ENCODE measurements at regions not wholly inside any gene's neighbourhood (a gene's known extent, or its start where the extent isn't known, plus 50 kb on each side); places are given as distances from the start of the nearest gene placed in this dataset.

DNA sequence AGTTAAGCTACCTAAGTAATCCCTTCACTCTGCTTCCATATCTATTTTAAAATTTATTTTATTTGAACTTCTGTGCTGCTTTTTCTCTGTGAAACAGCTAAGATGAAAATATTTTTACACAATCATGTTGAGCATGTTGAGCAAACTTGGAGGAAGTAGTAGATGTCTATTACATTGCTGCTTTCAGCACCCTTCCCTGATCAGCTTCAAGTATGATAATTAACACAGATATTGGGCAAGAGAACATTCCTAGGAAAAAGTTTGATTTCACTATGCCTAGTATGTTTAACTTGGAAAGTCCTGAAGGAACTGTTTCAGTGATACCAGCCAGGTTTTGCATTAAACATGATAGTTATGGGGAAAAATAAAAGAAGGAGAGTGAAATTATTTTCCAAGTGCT lies 283.6 kb downstream of the ELAVL2 start:
- H3K9me2 ChIP-seq (replicated peaks; ENCODE audit: control insufficient read depth, low read length), result no peaks in the 10 kb centered on the region
- H3K27ac ChIP-seq (ENCODE audit: low read depth, low read length), result no peak overlapping the region
- no peak overlapping the region for H3K4me3 ChIP-seq (ENCODE audit: low read length)
- no peaks in the 10 kb centered on the region for H3K36me3 ChIP-seq (ENCODE audit: control insufficient read depth, low read length)
- no peaks in the 10 kb centered on the region for H3K27me3 ChIP-seq (ENCODE audit: control insufficient read depth, low read length)
- TF ChIP-seq EZH2phosphoT487 (IDR thresholded peaks at IDR 0.05; ENCODE audit: borderline replicate concordance, low read length), result no peak
- TF ChIP-seq, protein P1, sequence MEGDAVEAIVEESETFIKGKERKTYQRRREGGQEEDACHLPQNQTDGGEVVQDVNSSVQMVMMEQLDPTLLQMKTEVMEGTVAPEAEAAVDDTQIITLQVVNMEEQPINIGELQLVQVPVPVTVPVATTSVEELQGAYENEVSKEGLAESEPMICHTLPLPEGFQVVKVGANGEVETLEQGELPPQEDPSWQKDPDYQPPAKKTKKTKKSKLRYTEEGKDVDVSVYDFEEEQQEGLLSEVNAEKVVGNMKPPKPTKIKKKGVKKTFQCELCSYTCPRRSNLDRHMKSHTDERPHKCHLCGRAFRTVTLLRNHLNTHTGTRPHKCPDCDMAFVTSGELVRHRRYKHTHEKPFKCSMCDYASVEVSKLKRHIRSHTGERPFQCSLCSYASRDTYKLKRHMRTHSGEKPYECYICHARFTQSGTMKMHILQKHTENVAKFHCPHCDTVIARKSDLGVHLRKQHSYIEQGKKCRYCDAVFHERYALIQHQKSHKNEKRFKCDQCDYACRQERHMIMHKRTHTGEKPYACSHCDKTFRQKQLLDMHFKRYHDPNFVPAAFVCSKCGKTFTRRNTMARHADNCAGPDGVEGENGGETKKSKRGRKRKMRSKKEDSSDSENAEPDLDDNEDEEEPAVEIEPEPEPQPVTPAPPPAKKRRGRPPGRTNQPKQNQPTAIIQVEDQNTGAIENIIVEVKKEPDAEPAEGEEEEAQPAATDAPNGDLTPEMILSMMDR (IDR thresholded peaks at IDR 0.05; ENCODE audit: low read depth, low read length, poor library complexity, severe bottlenecking), result no peak
- H3K4me1 ChIP-seq (ENCODE audit: control insufficient read depth, low read length), result no peaks in the 10 kb centered on the region
- H3K79me2 ChIP-seq (ENCODE audit: control insufficient read depth, low read length), result no peaks in the 10 kb centered on the region
- H4K20me1 ChIP-seq (ENCODE audit: control insufficient read depth, insufficient read depth, low read depth, low read length), result no peaks in the 10 kb centered on the region
- H3K4me2 ChIP-seq (ENCODE audit: low read length), result no peak overlapping the region
- no peaks in the 10 kb centered on the region for H3K9me3 ChIP-seq (ENCODE audit: control insufficient read depth, insufficient read depth, low read length)
- no peaks in the 10 kb centered on the region for H3F3A ChIP-seq (ENCODE audit: control insufficient read depth, insufficient read depth)

DNA sequence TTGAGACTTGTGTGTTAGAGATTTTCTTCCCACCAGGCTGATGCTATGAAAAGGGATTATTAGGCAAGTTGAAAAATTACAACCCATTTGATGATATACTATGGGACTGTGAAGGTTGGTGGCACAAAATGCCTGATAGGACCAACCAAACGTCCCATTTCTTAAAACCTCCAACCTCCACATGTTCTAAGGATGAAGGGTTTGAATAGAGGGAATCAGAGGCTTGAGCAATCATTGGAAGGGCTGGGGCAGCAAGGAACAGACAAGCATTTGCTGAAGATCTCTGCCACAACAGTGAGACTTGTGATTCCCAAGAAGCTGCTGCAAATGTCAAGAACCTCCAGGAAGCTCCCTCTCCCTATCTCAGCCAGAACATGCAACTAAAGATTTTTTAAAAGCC lies 283.1 kb downstream of the ELAVL2 start:
- Histone ChIP-seq H3K4me3 (ENCODE audit: low read length) (no peak overlapping the region), H3K9me3 (ENCODE audit: control insufficient read depth, insufficient read depth, low read length) (no peaks in the 10 kb centered on the region), H3K27ac (ENCODE audit: low read depth, low read length) (no peak overlapping the region), H3K4me2 (ENCODE audit: low read length) (no peak overlapping the region), H3K9me2 (replicated peaks; ENCODE audit: control insufficient read depth, low read length) (no peaks in the 10 kb centered on the region), H3K4me1 (ENCODE audit: control insufficient read depth, low read length) (no peaks in the 10 kb centered on the region), H3K27me3 (ENCODE audit: control insufficient read depth, low read length) (no peaks in the 10 kb centered on the region), H3K79me2 (ENCODE audit: control insufficient read depth, low read length) (no peaks in the 10 kb centered on the region), H3F3A (ENCODE audit: control insufficient read depth, insufficient read depth) (no peaks in the 10 kb centered on the region), H4K20me1 (ENCODE audit: control insufficient read depth, insufficient read depth, low read depth, low read length) (no peaks in the 10 kb centered on the region), H3K36me3 (ENCODE audit: control insufficient read depth, low read length) (no peaks in the 10 kb centered on the region)
- TF ChIP-seq, protein P1 (IDR thresholded peaks at IDR 0.05; ENCODE audit: low read depth, low read length, poor library complexity, severe bottlenecking), result no peak
- no peak for TF ChIP-seq EZH2phosphoT487 (IDR thresholded peaks at IDR 0.05; ENCODE audit: borderline replicate concordance, low read length)

DNA sequence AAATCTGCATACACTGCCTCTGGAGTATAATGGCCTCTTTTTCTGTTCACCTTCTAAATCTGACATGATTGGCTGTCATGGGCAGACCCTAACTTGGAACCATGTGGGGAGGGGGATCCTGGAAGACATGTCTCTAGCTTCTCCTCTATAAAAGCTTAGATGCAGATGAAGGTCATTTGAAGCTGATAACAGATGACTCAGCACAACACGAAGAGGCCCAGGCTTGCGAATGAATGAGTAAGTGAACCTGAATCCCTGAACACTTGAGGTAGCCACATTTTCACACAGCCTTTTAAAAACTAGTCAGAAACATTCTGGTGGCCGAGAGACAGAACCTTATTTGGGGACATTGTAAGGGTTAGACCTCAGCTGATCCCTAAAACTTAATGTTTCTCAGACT lies 282.6 kb downstream of the ELAVL2 start:
- H3K27ac ChIP-seq (ENCODE audit: low read depth, low read length), result no peak overlapping the region
- no peaks in the 10 kb centered on the region for H3K79me2 ChIP-seq (ENCODE audit: control insufficient read depth, low read length)
- no peak overlapping the region for H3K4me2 ChIP-seq (ENCODE audit: low read length)
- no peaks in the 10 kb centered on the region for H3F3A ChIP-seq (ENCODE audit: control insufficient read depth, insufficient read depth)
- TF ChIP-seq, protein P1 (IDR thresholded peaks at IDR 0.05; ENCODE audit: low read depth, low read length, poor library complexity, severe bottlenecking), result no peak
- no peak for TF ChIP-seq EZH2phosphoT487 (IDR thresholded peaks at IDR 0.05; ENCODE audit: borderline replicate concordance, low read length)
- H3K36me3 ChIP-seq (ENCODE audit: control insufficient read depth, low read length), result no peaks in the 10 kb centered on the region
- H3K9me2 ChIP-seq (replicated peaks; ENCODE audit: control insufficient read depth, low read length), result no peaks in the 10 kb centered on the region
- no peak overlapping the region for H3K4me3 ChIP-seq (ENCODE audit: low read length)
- H3K27me3 ChIP-seq (ENCODE audit: control insufficient read depth, low read length), result no peaks in the 10 kb centered on the region
- H4K20me1 ChIP-seq (ENCODE audit: control insufficient read depth, insufficient read depth, low read depth, low read length), result no peaks in the 10 kb centered on the region
- no peaks in the 10 kb centered on the region for H3K9me3 ChIP-seq (ENCODE audit: control insufficient read depth, insufficient read depth, low read length)
- H3K4me1 ChIP-seq (ENCODE audit: control insufficient read depth, low read length), result no peaks in the 10 kb centered on the region

DNA sequence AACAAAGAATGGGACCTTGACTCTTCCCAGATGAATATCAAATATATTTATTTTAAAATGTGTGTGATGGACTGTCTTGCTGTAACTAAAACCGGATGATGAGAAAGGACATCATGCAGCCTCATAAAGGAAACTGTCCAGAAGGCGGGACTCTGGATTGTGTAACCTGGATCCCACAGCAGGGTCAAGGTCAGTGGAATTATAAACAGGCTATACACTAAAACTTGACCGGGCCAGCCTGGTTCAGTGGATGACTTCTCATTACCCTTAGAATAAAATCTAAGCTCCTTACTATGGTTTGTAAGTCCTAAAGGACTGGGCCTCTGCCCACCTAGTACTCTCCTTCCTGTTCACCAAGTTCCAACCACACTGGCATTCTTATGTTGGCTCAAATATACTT lies 280.3 kb downstream of the ELAVL2 start:
- H4K20me1 ChIP-seq (ENCODE audit: control insufficient read depth, insufficient read depth, low read depth, low read length), result no peaks in the 10 kb centered on the region
- H3K4me2 ChIP-seq (ENCODE audit: low read length), result no peak overlapping the region
- no peaks in the 10 kb centered on the region for H3K9me3 ChIP-seq (ENCODE audit: control insufficient read depth, insufficient read depth, low read length)
- no peaks in the 10 kb centered on the region for H3K4me1 ChIP-seq (ENCODE audit: control insufficient read depth, low read length)
- no peaks in the 10 kb centered on the region for H3F3A ChIP-seq (ENCODE audit: control insufficient read depth, insufficient read depth)
- no peaks in the 10 kb centered on the region for H3K36me3 ChIP-seq (ENCODE audit: control insufficient read depth, low read length)
- H3K27me3 ChIP-seq (ENCODE audit: control insufficient read depth, low read length), result no peaks in the 10 kb centered on the region
- H3K79me2 ChIP-seq (ENCODE audit: control insufficient read depth, low read length), result no peaks in the 10 kb centered on the region
- H3K27ac ChIP-seq (ENCODE audit: low read depth, low read length), result no peak overlapping the region
- no peak overlapping the region for H3K4me3 ChIP-seq (ENCODE audit: low read length)
- H3K9me2 ChIP-seq (replicated peaks; ENCODE audit: control insufficient read depth, low read length), result no peaks in the 10 kb centered on the region
- TF ChIP-seq, protein P1 (IDR thresholded peaks at IDR 0.05; ENCODE audit: low read depth, low read length, poor library complexity, severe bottlenecking), result no peak
- TF ChIP-seq EZH2phosphoT487 (IDR thresholded peaks at IDR 0.05; ENCODE audit: borderline replicate concordance, low read length), result no peak

Measured in DOHH2 (cell line).